ENCODE measurements at regions not wholly inside any gene's neighbourhood (a gene's known extent, or its start where the extent isn't known, plus 50 kb on each side); places are given as distances from the start of the nearest gene placed in this dataset.

- Mint-ChIP-seq H3K27me3 (no peaks in the 10 kb centered on the region), H3K27ac (no peak overlapping the region), H3K36me3 (ENCODE audit: low read depth) (no peaks in the 10 kb centered on the region), H3K9me3 (no peaks in the 10 kb centered on the region), H3K4me3 (no peak overlapping the region), H3K4me1 (no peaks in the 10 kb centered on the region)
- ChIA-PET POLR2A (no interaction called here), CTCF (no interaction called here)
- no peak for DNase-seq
Measured at GRCh38 chr2:146844226-146844990, 1000.4 kb upstream of the ACVR2A start.

DNA sequence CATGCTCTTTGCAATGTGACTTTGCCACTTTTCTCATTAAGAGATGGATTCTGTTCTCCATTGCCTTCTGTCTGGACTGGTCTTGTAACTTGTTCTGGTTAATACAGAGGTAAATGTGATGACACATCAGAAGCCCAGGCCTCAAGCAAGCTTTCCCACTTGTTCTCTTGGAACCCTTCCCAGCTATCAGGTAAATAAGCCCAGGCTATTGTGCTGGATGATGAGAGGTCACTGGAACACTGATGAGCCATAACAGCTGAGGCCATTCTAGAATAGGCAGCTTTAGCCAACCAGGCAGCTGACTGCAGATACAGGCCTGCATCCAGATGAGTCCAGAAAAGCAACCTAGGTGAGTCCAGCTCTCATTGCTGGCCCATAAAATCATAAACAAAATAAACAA, 1007.0 kb upstream of the ACVR2A start:
- DNase-seq: no peak
- H3K27ac Mint-ChIP-seq: no peak overlapping the region
- CTCF ChIA-PET: interaction anchor here (0.6 kb wide), 1 partner anchor 584 kb away, joined by 4 read pairs; no protein-coding TSS in a partner anchor
- no peaks in the 10 kb centered on the region for H3K9me3 Mint-ChIP-seq
- H3K4me3 Mint-ChIP-seq: no peak overlapping the region
- POLR2A ChIA-PET: no interaction called here
- H3K27me3 Mint-ChIP-seq: no peaks in the 10 kb centered on the region
- H3K36me3 Mint-ChIP-seq (ENCODE audit: low read depth): no peaks in the 10 kb centered on the region
- H3K4me1 Mint-ChIP-seq: no peaks in the 10 kb centered on the region

GRCh38 chr2:146826388-146826787, 1018.4 kb upstream of the ACVR2A start:
- Mint-ChIP-seq H3K27me3 (no peaks in the 10 kb centered on the region), H3K27ac (no peak overlapping the region), H3K4me1 (no peaks in the 10 kb centered on the region), H3K9me3 (no peaks in the 10 kb centered on the region), H3K4me3 (no peak overlapping the region), H3K36me3 (ENCODE audit: low read depth) (no peaks in the 10 kb centered on the region)
- ChIA-PET CTCF (no interaction called here), POLR2A (no interaction called here)
- no peak for DNase-seq

- POLR2A ChIA-PET: no interaction called here
Measured at GRCh38 chr2:146821836-146822316, 1023.0 kb upstream of the ACVR2A start.

GRCh38 chr2:146820672-146821071, 1024.2 kb upstream of the ACVR2A start:
- POLR2A ChIA-PET: no interaction called here
- H3K4me1 Mint-ChIP-seq: no peaks in the 10 kb centered on the region

More at GRCh38 chr2:146821836-146822316, 1023.0 kb upstream of the ACVR2A start:
- H3K27ac Mint-ChIP-seq: no peak overlapping the region
- no peaks in the 10 kb centered on the region for H3K27me3 Mint-ChIP-seq
- no peaks in the 10 kb centered on the region for H3K4me1 Mint-ChIP-seq
- H3K4me3 Mint-ChIP-seq: no peak overlapping the region
- no peaks in the 10 kb centered on the region for H3K36me3 Mint-ChIP-seq (ENCODE audit: low read depth)
- CTCF ChIA-PET: no interaction called here
- no peak for DNase-seq
- H3K9me3 Mint-ChIP-seq: no peaks in the 10 kb centered on the region

GRCh38 chr2:146818122-146818521, 1026.7 kb upstream of the ACVR2A start:
- Mint-ChIP-seq H3K27me3 (no peaks in the 10 kb centered on the region), H3K36me3 (ENCODE audit: low read depth) (no peaks in the 10 kb centered on the region), H3K27ac (no peak overlapping the region), H3K9me3 (no peaks in the 10 kb centered on the region), H3K4me3 (no peak overlapping the region), H3K4me1 (no peaks in the 10 kb centered on the region)
- DNase-seq: no peak
- ChIA-PET POLR2A (no interaction called here), CTCF (no interaction called here)

More at GRCh38 chr2:146820672-146821071, 1024.2 kb upstream of the ACVR2A start:
- Mint-ChIP-seq H3K9me3 (no peaks in the 10 kb centered on the region), H3K27ac (no peak overlapping the region), H3K36me3 (ENCODE audit: low read depth) (no peaks in the 10 kb centered on the region), H3K4me3 (no peak overlapping the region), H3K27me3 (no peaks in the 10 kb centered on the region)
- no peak for DNase-seq
- CTCF ChIA-PET: no interaction called here

GRCh38 chr2:146817613-146818012, 1027.2 kb upstream of the ACVR2A start:
- POLR2A ChIA-PET: no interaction called here
- Mint-ChIP-seq H3K27me3 (no peaks in the 10 kb centered on the region), H3K36me3 (ENCODE audit: low read depth) (no peaks in the 10 kb centered on the region), H3K4me1 (no peaks in the 10 kb centered on the region), H3K9me3 (no peaks in the 10 kb centered on the region), H3K27ac (no peak overlapping the region), H3K4me3 (no peak overlapping the region)
- CTCF ChIA-PET: no interaction called here
- DNase-seq: no peak

- no peak overlapping the region for H3K27ac Mint-ChIP-seq
- no peak overlapping the region for H3K4me3 Mint-ChIP-seq
- no peaks in the 10 kb centered on the region for H3K9me3 Mint-ChIP-seq
- CTCF ChIA-PET: no interaction called here
- no peaks in the 10 kb centered on the region for H3K36me3 Mint-ChIP-seq (ENCODE audit: low read depth)
- DNase-seq: no peak
- no peaks in the 10 kb centered on the region for H3K4me1 Mint-ChIP-seq
- POLR2A ChIA-PET: no interaction called here
- H3K27me3 Mint-ChIP-seq: no peaks in the 10 kb centered on the region
Measured at GRCh38 chr2:146814971-146815370, 1029.9 kb upstream of the ACVR2A start.

- Mint-ChIP-seq H3K27ac (no peak overlapping the region), H3K36me3 (ENCODE audit: low read depth) (no peaks in the 10 kb centered on the region), H3K27me3 (no peaks in the 10 kb centered on the region), H3K9me3 (peaks cover 3% of the 10 kb centered on the region), H3K4me1 (peaks cover 4% of the 10 kb centered on the region), H3K4me3 (no peak overlapping the region)
- no peak for DNase-seq
- ChIA-PET POLR2A (no interaction called here), CTCF (no interaction called here)
Measured at GRCh38 chr2:146807568-146808168, 1037.2 kb upstream of the ACVR2A start.

GRCh38 chr2:146806364-146807005, 1038.3 kb upstream of the ACVR2A start:
- ChIA-PET POLR2A (no interaction called here), CTCF (no interaction called here)
- Mint-ChIP-seq H3K36me3 (ENCODE audit: low read depth) (no peaks in the 10 kb centered on the region), H3K27ac (no peak overlapping the region), H3K27me3 (no peaks in the 10 kb centered on the region), H3K4me3 (no peak overlapping the region), H3K4me1 (peaks cover 4% of the 10 kb centered on the region), H3K9me3 (peaks cover 3% of the 10 kb centered on the region)
- DNase-seq: no peak

DNA sequence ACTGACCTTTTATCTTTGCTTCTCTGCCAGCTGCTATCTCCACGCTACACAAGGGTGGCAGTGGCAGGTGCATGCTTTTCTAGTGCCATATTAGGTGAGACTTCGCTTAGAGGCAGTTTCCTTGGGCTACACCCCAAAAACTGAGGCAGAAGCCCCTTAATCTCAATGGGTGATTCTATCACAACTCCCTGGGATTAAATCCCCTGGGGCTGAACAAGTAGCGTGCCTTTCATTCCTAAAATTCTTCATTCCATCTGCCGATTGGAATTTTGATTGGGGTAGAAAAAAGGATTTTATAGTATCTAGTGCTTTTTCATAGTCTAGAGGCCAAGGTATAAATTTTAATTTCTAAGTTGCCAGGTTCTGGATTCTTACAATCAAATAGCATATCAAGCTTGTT, 1040.5 kb upstream of the ACVR2A start:
- peaks cover 3% of the 10 kb centered on the region for H3K9me3 Mint-ChIP-seq
- H3K27me3 Mint-ChIP-seq: no peaks in the 10 kb centered on the region
- H3K27ac Mint-ChIP-seq: no peak overlapping the region
- H3K36me3 Mint-ChIP-seq (ENCODE audit: low read depth): no peaks in the 10 kb centered on the region
- CTCF ChIA-PET: no interaction called here
- no peak overlapping the region for H3K4me3 Mint-ChIP-seq
- DNase-seq: no peak
- H3K4me1 Mint-ChIP-seq: peaks cover 4% of the 10 kb centered on the region
- POLR2A ChIA-PET: no interaction called here

- ChIA-PET POLR2A (no interaction called here), CTCF (no interaction called here)
- DNase-seq: no peak
- Mint-ChIP-seq H3K4me1 (peaks cover 4% of the 10 kb centered on the region), H3K9me3 (peaks cover 3% of the 10 kb centered on the region), H3K4me3 (no peak overlapping the region), H3K27ac (no peak overlapping the region), H3K36me3 (ENCODE audit: low read depth) (no peaks in the 10 kb centered on the region), H3K27me3 (no peaks in the 10 kb centered on the region)
Measured at GRCh38 chr2:146801886-146802285, 1042.9 kb upstream of the ACVR2A start.

DNA sequence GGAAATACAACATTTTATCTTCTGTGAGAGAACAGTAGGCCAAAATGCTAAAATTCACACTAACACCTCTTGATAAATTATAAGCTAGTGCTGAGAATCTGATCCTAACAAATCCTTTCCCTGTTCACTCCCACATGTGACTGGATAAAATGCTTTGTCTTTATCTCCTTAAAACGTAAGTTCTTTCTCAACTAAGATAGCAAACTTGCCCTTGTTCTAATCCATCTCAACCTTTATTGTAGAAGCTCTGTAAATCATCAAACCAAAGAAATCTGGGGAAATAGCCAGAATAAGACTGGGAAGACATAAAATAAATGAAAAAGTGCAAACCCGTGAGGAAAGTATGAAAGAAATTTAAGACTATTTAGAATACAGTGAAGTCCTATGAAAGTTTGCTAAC, 1058.4 kb upstream of the ACVR2A start:
- Mint-ChIP-seq H3K27me3 (no peaks in the 10 kb centered on the region), H3K9me3 (peaks cover 4% of the 10 kb centered on the region), H3K4me3 (no peak overlapping the region), H3K27ac (no peak overlapping the region), H3K36me3 (ENCODE audit: low read depth) (no peaks in the 10 kb centered on the region), H3K4me1 (no peaks in the 10 kb centered on the region)
- CTCF ChIA-PET: no interaction called here
- POLR2A ChIA-PET: no interaction called here
- no peak for DNase-seq

- ChIA-PET POLR2A (no interaction called here), CTCF (no interaction called here)
- H3K4me3 Mint-ChIP-seq: no peak overlapping the region
- no peak for DNase-seq
- H3K9me3 Mint-ChIP-seq: peaks cover 7% of the 10 kb centered on the region
- no peak overlapping the region for H3K27ac Mint-ChIP-seq
- no peaks in the 10 kb centered on the region for H3K36me3 Mint-ChIP-seq (ENCODE audit: low read depth)
- H3K4me1 Mint-ChIP-seq: no peaks in the 10 kb centered on the region
- H3K27me3 Mint-ChIP-seq: no peaks in the 10 kb centered on the region
Measured at GRCh38 chr2:146785101-146785500, 1059.7 kb upstream of the ACVR2A start.
